ENCODE measurements at regions not wholly inside any gene's neighbourhood (a gene's known extent, or its start where the extent isn't known, plus 50 kb on each side); places are given as distances from the start of the nearest gene placed in this dataset.

DNA sequence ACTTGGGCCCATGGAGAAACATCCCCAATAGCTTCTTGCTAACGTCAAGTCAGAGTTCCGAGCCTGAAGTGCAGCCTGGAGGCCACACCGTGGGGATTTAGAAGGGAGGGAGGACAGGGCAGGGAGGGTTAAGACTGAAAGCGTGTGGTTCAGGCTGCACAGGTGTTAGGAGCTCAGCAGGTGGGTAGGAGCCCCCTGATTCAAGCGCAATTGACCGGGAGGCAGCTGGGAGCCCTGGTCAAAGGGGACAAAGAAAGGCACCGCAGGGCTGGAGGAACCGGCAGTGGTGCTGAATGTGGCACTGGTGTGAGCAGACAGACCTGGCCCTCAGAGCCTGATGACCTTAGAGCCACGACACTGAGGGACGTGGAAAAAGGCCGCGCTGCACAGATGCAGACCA is 149.6 kb downstream of the TMEM18 start:
- intact Hi-C loops (cut with micrococcal nuclease; ENCODE audit: unreplicated experiment): no loop called here
- H4K20me1 ChIP-seq (ENCODE audit: insufficient read depth, low read length): no peaks in the 10 kb centered on the region
- ChIA-PET CTCF (ENCODE audit: low intra/inter-chr PET ratio, low total read pairs) (no interaction called here), POLR2A (no interaction called here)
- H3K27me3 ChIP-seq (ENCODE audit: control insufficient read depth in 1 of 2, insufficient read depth in 2 of 2, low read length in 2 of 2): peaks cover 0 to 26% of the 10 kb centered on the region in 2 experiments; a peak in 2 of 5 replicates
- H3K79me2 ChIP-seq (ENCODE audit: insufficient read depth, low read length): no peaks in the 10 kb centered on the region
- no peaks in the 10 kb centered on the region for H3K4me1 ChIP-seq (ENCODE audit: insufficient read depth, low read length)
- no peak overlapping the region for H3K9ac ChIP-seq (ENCODE audit: insufficient read depth, low read depth, low read length)
- WGBS (ENCODE audit: low lambda C conversion rate): 44% methylated on average over 12 of the region's 12 CpGs
- H3K4me3 ChIP-seq (replicated peaks in 1 of 3; ENCODE audit: insufficient read depth in 1 of 3, low read depth in 2 of 3, low read length in 3 of 3): no peak overlapping the region
- in situ Hi-C loops (cut with HindIII; ENCODE audit: extremely low pct_ligation_motif_present, low pct_unique_long_range_greater_than_20kb): no loop called here
- no peak for TF ChIP-seq SNAPC2 (CRISPR knock-in tag; IDR thresholded peaks at IDR 0.05)
- no peak for TF ChIP-seq CBX2 (IDR thresholded peaks at IDR 0.05; ENCODE audit: low read depth, low read length)
- TF ChIP-seq CBX2 (CRISPR knock-in tag; IDR thresholded peaks at IDR 0.05; ENCODE audit: low read depth): no peak
- no peak for TF ChIP-seq ZNF256 (CRISPR knock-in tag; conservative IDR thresholded peaks at IDR 0.05)
- TF ChIP-seq ZNF670 (CRISPR knock-in tag; IDR thresholded peaks at IDR 0.05; ENCODE audit: borderline replicate concordance): no peak
- TF ChIP-seq, protein P1, sequence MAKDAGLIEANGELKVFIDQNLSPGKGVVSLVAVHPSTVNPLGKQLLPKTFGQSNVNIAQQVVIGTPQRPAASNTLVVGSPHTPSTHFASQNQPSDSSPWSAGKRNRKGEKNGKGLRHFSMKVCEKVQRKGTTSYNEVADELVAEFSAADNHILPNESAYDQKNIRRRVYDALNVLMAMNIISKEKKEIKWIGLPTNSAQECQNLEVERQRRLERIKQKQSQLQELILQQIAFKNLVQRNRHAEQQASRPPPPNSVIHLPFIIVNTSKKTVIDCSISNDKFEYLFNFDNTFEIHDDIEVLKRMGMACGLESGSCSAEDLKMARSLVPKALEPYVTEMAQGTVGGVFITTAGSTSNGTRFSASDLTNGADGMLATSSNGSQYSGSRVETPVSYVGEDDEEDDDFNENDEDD (CRISPR knock-in tag; IDR thresholded peaks at IDR 0.05; ENCODE audit: borderline replicate concordance): no peak
- no peak overlapping the region for H3K27ac ChIP-seq (ENCODE audit: extremely low read length, insufficient read depth, low read length)
- no peak for DNase-seq (ENCODE audit: low spot score)
- no TSS peak for BruUV-seq (replicated peaks)
- H3K4me2 ChIP-seq (ENCODE audit: low read depth, low read length): no peak overlapping the region
- H3K9me3 ChIP-seq (ENCODE audit: low read length): peaks cover 13% of the 10 kb centered on the region; the same call in 1 of the 2 replicates
- H3K36me3 ChIP-seq (replicated peaks in 1 of 2; ENCODE audit: control insufficient read depth in 1 of 2, insufficient read depth in 2 of 2, low read length in 2 of 2): no peaks in the 10 kb centered on the region
- FAIRE-seq: no peak
- peak; percentile 30; the same call in 2 of the 3 replicates for ATAC-seq
- H2AFZ ChIP-seq (ENCODE audit: low read length): no peak overlapping the region

DNA sequence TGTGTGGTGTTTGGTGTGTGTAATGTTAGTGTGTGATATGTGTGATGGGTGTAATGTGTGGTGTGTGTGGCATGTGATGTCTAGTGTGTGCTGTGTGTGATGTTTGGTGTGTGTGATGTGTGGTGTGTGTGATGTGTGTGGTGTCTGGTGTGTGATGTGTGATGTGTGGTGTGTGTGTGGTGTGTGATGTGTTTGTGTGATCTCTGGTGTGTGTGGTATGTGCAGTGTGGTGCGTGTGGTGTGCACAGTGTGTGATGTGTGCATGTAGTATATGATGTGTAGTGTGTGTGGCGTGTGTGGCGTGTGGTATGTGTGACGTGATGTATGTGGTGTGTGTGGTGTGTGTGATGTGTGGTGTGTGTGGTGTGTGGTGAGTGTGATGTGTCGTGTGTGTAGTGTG is 150.3 kb downstream of the TMEM18 start:
- no peak for DNase-seq (ENCODE audit: low spot score)
- Histone ChIP-seq H3K27me3 (ENCODE audit: control insufficient read depth in 1 of 2, insufficient read depth in 2 of 2, low read length in 2 of 2) (peaks cover 0 to 33% of the 10 kb centered on the region in 2 experiments; a peak in 3 of 5 replicates), H2AFZ (ENCODE audit: low read length) (no peak overlapping the region), H3K9me3 (ENCODE audit: low read length) (peaks cover 17% of the 10 kb centered on the region; the same call in 1 of the 2 replicates), H3K79me2 (ENCODE audit: insufficient read depth, low read length) (no peaks in the 10 kb centered on the region), H3K27ac (ENCODE audit: extremely low read length, insufficient read depth, low read length) (no peak overlapping the region), H3K36me3 (replicated peaks in 1 of 2; ENCODE audit: control insufficient read depth in 1 of 2, insufficient read depth in 2 of 2, low read length in 2 of 2) (no peaks in the 10 kb centered on the region), H3K4me3 (replicated peaks in 1 of 3; ENCODE audit: insufficient read depth in 1 of 3, low read depth in 2 of 3, low read length in 3 of 3) (no peak overlapping the region), H4K20me1 (ENCODE audit: insufficient read depth, low read length) (no peaks in the 10 kb centered on the region), H3K4me2 (ENCODE audit: low read depth, low read length) (no peak overlapping the region), H3K4me1 (ENCODE audit: insufficient read depth, low read length) (no peaks in the 10 kb centered on the region), H3K9ac (ENCODE audit: insufficient read depth, low read depth, low read length) (no peak overlapping the region)
- in situ Hi-C loops (cut with HindIII; ENCODE audit: extremely low pct_ligation_motif_present, low pct_unique_long_range_greater_than_20kb): no loop called here
- no peak for ATAC-seq
- CTCF ChIA-PET (ENCODE audit: low intra/inter-chr PET ratio, low total read pairs): no interaction called here
- intact Hi-C loops (cut with micrococcal nuclease; ENCODE audit: unreplicated experiment): no loop called here
- no TSS peak for BruUV-seq (replicated peaks)
- peak; percentile 92 for FAIRE-seq
- POLR2A ChIA-PET: no interaction called here
- WGBS (ENCODE audit: low lambda C conversion rate): 48% methylated on average over 5 of the region's 5 CpGs
- TF ChIP-seq ZNF207 (IDR thresholded peaks at IDR 0.05; ENCODE audit: borderline replicate concordance) (peak; percentile 55; the same call in 1 of the 2 replicates), CREB1 (IDR thresholded peaks at IDR 0.05) (peak; percentile 81; the same call in 1 of the 2 replicates), CREB1 (CRISPR knock-in tag; IDR thresholded peaks at IDR 0.05) (no peak), ZNF790 (CRISPR knock-in tag; IDR thresholded peaks at IDR 0.05; ENCODE audit: borderline replicate concordance) (no peak), NFE2 (CRISPR knock-in tag; IDR thresholded peaks at IDR 0.05) (no peak), FOXP1 (IDR thresholded peaks at IDR 0.05) (peak; percentile 2; the same call in 1 of the 2 replicates), FOXP1 (CRISPR knock-in tag; IDR thresholded peaks at IDR 0.05) (no peak)
- TF ChIP-seq, protein P2, sequence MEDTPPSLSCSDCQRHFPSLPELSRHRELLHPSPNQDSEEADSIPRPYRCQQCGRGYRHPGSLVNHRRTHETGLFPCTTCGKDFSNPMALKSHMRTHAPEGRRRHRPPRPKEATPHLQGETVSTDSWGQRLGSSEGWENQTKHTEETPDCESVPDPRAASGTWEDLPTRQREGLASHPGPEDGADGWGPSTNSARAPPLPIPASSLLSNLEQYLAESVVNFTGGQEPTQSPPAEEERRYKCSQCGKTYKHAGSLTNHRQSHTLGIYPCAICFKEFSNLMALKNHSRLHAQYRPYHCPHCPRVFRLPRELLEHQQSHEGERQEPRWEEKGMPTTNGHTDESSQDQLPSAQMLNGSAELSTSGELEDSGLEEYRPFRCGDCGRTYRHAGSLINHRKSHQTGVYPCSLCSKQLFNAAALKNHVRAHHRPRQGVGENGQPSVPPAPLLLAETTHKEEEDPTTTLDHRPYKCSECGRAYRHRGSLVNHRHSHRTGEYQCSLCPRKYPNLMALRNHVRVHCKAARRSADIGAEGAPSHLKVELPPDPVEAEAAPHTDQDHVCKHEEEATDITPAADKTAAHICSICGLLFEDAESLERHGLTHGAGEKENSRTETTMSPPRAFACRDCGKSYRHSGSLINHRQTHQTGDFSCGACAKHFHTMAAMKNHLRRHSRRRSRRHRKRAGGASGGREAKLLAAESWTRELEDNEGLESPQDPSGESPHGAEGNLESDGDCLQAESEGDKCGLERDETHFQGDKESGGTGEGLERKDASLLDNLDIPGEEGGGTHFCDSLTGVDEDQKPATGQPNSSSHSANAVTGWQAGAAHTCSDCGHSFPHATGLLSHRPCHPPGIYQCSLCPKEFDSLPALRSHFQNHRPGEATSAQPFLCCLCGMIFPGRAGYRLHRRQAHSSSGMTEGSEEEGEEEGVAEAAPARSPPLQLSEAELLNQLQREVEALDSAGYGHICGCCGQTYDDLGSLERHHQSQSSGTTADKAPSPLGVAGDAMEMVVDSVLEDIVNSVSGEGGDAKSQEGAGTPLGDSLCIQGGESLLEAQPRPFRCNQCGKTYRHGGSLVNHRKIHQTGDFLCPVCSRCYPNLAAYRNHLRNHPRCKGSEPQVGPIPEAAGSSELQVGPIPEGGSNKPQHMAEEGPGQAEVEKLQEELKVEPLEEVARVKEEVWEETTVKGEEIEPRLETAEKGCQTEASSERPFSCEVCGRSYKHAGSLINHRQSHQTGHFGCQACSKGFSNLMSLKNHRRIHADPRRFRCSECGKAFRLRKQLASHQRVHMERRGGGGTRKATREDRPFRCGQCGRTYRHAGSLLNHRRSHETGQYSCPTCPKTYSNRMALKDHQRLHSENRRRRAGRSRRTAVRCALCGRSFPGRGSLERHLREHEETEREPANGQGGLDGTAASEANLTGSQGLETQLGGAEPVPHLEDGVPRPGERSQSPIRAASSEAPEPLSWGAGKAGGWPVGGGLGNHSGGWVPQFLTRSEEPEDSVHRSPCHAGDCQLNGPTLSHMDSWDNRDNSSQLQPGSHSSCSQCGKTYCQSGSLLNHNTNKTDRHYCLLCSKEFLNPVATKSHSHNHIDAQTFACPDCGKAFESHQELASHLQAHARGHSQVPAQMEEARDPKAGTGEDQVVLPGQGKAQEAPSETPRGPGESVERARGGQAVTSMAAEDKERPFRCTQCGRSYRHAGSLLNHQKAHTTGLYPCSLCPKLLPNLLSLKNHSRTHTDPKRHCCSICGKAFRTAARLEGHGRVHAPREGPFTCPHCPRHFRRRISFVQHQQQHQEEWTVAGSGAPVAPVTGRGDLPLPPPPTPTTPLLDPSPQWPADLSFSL (CRISPR knock-in tag; IDR thresholded peaks at IDR 0.05): peak; percentile 85

Data from HepG2 (cell line).